ENCODE measurements at regions not wholly inside any gene's neighbourhood (a gene's known extent, or its start where the extent isn't known, plus 50 kb on each side); places are given as distances from the start of the nearest gene placed in this dataset.

GRCh38 chr4:144411700-144412099 is 234.3 kb upstream of the HHIP start:
- no peak for TF ChIP-seq CTCF (IDR thresholded peaks at IDR 0.05; ENCODE audit: low read depth, low read length, poor library complexity, severe bottlenecking)
- TF ChIP-seq EZH2phosphoT487 (IDR thresholded peaks at IDR 0.05; ENCODE audit: borderline replicate concordance, low read length) = no peak

All from DOHH2 (cell line).